GM21390 (cell line): ENCODE measurements at regions not wholly inside any gene's neighbourhood (a gene's known extent, or its start where the extent isn't known, plus 50 kb on each side); places are given as distances from the start of the nearest gene placed in this dataset.
A peak's percentile ranks its signal among the peaks of the same experiment; 100 is the strongest.
"Not testable (repeated sequence)": the region's sequence is repeated elsewhere in the genome, so short reads cannot be mapped to it uniquely, and the experiment has no call there.

Experiments used
- ATAC-seq: cut with Tn5 transposase; IDR thresholded peaks from one replicate; pipeline ENCODE4 v1.9.1; 2021; ENCODE audit not compliant: unreplicated experiment

DNA sequence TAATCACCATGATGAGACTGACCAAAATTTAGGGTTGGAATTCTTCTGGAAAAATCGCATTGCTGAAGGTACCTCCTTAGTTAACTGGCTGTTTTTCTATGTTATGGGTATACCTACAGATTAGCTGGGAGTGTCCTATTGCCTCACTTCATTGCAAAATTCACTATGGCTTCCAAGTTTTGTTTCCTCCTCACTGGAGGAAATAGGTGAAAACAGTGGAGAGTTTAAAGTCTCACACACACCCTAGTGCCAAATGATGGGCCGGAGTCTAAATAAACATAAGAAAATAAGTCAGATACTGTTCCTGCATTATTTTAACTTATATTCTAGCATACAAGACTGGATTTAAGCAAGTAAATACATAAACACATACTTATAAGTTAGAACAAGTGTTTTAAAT, 98.2 kb downstream of the AHR start:
- ATAC-seq: no peak

DNA sequence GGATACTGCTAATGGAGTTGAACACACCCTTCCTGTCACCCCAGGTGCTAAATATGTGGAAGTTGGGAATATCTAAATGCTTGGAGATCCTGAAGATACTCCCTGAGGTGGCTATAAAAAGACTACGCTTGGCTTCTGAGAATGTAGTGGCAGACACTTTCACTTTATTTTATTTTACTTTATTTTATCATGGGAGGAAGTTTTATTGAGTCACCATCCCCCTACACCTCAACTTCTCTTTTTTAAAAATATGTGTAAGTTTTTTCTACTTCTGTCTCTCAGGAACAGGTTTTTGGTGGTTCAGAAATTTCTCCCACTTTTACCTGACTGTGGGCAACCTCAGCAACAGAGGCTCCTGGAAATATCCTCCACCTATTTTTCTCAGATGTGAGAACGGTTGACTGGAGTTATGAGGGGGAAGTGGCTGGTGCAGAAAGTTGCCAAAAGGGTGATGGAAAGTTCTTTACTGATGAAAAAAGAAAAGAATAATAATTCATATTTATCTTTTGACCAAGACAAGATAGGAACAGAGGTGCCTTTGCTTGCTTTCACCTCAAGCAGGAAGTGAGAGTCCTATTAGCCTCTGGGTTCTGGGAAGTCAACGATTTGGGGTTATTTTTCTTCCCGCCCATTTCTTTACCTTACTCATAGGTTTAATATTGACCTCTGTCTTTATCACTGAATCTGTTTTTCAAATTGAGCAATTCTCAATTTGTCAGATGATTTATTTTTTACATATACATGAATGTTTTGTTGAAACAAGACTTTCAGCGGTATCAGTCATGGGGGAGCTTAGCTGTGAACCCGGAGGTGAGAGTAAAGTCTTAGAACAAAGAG, 103.6 kb downstream of the AHR start:
- peak; percentile 71 for ATAC-seq

DNA sequence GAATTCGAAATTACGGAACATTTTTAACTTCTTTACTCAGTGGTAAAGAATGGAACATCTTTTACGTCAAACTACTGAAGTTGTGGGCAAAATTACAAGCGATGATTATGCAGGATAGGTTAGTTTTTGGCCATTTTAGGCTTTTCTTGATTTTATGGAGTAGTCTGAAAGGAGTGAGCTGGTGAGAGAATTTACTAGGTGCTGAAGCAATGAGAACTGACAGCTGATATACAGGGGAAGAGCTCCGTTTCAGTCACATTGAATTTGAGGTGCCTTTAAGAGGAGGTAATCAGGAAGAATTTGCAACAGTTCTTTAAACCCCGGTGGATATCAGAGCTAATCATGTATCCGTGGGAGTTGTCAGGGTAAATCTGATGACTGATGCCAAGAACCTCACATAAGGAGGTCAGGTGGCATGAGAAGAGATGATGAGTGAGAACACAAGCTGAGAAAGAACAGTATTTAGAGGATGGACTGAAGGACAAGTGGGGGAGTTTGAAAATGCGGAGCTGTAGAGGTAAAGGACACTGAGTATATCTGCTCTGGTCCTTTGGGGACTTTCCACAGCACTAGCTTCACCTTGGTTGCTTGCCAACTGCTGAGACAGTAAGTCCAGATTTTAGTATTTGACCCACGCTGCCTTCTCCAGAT, 104.3 kb downstream of the AHR start:
- ATAC-seq: peak; percentile 64

DNA sequence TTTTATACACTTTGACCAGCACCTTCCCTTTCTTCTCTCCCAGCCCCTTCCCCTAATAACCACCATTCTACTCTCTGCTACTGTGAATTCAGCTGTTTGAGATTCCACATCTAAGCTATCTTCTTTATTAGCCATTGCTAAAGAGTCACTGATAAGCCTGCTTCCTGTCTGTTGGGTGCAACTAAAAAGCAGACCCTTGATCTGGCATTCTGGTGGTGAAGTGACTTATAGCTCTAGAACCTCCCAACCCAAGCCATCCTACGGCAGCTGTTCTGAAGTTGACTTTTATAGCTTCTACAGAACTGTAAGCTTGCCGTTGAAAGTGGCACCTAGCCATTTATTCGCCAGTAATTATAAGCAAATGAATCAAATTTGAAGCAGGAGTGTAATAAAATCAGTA, 105.6 kb downstream of the AHR start:
- no peak for ATAC-seq

DNA sequence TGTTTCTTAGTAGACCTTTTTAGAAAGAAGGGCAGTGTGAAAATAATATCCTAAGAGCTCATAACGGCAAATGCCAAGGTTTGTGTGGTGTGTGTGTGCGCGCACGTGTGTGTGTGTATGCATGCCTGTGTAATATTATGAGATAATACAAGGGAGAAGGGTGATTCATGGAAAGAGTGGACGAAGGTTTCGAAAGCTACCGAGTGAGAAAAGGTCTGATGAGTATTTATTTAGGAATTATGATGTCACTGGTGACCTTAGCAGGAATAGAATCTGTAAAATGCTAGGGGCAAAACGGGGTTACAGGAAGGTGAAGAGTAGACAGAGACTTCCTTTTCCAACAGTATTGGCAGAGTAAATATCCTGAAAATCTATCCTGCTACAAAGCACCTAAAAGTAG, 107.3 kb downstream of the AHR start:
- ATAC-seq: no peak

DNA sequence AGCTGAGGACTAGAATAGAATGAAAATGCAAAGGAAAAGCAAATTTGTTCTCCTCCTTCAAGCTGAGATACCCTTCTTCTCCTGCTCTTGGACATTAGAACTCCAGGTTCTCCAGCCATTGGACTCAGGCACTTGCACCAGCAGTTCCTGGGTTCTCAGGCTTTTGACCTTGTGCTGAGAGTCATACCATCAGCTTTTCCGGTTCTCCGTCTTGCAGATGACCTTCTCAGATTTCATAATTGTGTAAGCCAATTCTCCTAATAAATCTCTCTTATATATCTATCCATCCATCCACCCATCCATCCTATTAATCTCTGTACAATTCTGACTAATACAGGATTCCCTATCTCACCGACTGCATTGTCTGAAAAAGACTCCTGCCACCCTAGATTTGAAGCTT, 108.3 kb downstream of the AHR start:
- no peak for ATAC-seq

DNA sequence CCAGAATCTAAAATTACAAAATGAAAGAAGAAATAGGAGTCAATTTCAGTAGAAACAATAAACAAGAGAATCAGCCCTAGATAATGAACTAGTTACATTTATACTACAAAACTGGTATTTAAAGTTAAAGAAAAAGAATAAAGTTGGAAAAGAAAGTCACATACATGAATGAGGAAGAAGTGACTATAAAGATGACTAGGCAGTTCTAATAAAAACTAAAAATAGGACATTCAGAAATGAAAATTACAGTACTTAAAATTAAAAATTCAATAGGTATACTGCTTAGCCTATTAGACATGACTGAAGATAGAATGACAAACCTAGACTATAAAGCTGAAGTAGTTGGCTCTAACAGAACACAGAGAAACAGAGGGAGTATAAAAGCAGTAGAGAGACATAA, 108.8 kb downstream of the AHR start:
- no peak for ATAC-seq

DNA sequence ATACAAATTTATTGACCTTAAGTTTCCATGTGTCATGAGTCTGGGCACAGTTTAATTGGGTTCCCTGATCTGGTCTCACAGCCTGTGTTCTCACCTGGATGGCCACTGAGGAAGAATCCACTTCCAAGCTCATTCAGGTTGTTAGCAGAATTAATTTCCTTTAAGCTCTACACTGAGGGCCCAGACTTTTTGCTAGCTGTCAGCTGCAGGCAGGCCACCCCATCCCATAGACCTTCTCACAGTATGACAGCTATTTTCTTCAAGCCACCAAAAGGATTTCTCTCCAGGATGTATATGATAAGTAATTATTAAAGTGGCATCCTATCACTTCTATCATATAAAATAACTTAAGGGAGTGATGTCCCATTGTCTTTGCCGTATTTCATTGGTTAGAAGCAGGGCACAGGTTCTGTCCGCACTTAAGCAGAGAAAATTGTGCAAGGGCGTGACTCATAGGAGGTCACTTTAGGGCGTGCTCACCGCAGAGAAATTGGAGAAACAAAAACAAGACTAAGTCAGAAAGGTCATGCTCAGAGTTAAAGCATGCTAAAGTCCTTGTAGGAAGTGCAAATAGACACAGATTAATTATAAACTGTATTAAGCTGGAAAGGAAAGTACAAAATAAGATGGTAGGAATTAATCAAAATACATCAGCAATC, 109.9 kb downstream of the AHR start:
- no peak for ATAC-seq

DNA sequence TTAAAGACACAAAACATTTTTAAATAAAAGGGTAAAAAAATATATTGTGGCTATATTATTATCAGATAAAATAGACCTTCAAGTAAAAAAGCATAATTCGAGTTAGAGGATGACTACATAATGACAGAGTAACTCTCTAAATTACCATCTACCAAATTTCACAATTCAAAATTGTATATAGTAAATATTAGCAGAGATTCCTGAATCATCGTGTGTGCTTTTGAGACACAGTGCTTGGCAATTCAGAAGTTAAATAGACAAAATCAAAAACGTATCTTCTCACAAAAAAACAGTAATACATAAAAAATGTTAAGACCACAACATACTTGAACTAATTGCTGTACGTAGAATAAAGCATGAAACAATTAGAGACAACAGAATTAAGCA, 110.4 kb downstream of the AHR start:
- ATAC-seq: no peak

DNA sequence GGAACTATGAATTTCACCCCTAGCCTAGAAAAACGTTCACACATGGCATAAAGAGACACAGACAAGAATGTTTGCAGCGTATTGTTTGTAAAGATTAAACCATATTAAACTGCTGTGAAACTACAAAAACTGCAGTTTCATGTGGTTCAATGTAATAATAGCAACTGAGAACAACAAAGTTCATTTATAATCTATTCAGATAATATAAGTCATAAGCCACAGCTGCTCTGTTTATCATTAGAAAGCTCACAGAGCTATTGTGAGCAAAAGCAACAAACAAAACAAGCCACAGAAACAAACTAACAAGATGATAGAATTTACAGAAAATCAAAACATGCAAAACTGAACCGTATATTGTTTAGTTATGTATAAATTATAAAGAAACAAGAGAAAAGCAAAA, 113.5 kb downstream of the AHR start:
- peak; percentile 68 for ATAC-seq

DNA sequence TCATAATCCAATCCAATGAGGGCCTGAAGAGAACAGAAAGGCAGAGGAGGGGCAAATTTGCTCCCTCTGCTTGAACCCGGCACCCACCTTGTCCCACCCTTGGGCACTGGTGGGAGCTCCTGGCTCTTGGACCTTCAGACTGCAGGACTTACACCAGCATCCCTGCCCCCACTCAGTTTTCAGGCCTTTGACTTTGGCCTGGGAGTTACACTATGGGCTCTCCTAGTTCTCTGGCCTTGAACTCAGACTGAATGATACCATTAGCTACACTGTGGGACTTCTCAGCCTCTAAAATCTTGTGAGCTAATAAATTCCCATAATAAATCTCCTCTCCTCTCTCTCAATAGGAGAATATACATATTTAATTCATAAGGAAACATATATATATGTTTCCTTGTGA, 114.4 kb downstream of the AHR start:
- no peak for ATAC-seq

DNA sequence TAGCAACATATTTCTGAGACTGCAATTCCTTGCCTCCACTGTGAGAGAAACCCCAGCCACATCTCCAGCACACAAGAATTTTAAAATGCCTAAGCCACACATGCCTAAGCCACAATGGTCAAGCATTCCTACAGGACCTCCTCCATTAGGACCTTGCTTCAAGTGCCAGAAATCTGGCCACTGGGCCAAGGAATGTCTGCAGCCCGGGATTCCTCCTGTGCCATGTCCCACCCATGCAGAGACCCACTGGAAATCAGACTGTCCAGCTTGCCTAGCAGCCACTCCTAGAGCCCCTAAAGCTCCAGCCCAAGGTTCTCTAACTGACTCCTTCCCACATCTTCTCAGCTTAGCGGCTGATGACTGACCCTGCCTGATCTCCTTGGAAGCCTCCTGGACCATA, 117.5 kb downstream of the AHR start:
- no peak for ATAC-seq

DNA sequence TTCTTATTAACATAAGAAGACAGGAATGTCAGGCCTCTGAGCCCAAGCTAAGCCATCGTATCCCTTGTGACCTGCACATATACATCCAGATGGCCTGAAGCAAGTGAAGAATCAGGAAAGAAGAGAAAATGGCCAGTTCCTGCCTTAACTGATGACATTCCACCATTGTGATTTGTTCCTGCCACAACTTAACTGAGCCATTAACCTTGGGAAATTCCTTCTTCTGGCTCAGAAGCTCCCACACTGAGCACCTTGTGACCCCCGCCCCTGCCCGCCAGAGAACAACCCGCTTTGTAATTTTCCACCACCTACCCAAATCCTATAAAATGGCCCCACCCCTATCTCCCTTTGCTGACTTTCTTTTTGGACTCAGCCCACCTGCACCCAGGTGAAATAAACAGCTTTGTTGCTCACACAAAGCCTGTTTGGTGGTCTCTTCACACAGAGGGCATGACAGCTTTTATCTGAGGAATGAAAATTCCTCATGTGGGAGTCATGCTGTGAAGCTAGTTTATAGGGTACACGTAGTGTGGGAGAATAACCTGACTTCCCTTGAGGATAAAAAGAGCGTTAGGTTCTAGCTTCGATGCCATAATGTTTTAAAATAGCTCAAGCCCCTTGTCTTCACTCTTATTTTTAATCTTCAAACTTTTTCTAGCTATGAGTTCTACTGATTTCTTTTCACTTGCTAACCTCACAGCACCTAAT, 122.0 kb downstream of the AHR start:
- ATAC-seq: not testable (repeated sequence)

DNA sequence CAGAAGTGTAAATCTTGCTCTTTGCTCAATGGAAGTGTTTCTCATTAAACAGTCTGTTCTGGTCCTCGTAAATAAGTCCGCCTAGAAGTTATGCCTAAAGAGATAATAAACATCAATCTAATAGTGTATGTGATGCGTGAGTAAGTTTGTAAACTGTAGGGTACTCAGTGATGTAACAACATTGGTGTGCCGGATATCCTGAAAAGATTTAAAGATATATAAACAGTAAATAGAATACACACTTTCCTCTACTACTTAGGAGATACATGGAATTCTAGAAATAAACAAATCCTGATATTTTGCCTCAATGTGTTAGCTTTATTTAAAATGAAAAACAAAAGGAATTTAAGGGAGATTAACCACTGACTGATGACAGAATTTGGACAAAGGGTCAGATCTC, 123.5 kb downstream of the AHR start:
- no peak for ATAC-seq

DNA sequence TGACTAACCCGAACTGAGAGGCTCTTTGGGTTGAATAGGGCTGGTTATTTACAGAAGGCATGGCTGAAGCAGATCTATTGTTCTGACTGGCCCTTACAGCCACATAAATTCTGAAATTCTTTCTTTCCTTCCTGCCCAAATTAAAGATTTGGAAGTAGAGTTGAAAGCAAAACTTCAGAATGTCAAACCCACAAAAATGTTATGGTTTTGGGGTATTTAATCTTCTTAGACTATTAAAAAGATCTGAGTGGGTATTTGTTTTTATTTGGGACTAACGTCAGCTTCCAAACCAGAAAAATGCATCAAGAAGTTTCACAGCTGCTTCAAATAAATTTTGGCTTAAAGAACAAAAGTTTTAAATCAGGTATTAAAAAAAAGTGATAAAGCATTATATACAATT, 124.5 kb downstream of the AHR start:
- ATAC-seq: no peak

DNA sequence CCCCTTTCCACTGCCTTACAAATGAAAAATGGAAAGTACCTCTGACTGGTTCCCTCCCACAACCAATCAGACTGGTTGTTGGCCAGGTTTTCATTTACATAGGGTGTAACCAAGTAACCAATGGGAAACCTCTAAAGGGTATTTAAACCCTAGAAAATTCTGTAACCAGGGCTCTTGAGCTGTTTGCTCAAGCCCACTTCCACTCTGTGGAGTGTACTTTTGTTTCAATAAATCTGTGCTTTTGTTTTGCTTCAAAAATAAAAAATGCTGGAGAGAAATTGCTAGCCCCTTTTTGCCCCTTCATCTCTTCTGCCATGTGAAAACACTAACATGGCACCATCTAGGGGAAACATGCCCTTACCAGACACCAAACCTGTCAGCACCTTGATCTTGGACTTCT, 129.5 kb downstream of the AHR start:
- no peak for ATAC-seq

DNA sequence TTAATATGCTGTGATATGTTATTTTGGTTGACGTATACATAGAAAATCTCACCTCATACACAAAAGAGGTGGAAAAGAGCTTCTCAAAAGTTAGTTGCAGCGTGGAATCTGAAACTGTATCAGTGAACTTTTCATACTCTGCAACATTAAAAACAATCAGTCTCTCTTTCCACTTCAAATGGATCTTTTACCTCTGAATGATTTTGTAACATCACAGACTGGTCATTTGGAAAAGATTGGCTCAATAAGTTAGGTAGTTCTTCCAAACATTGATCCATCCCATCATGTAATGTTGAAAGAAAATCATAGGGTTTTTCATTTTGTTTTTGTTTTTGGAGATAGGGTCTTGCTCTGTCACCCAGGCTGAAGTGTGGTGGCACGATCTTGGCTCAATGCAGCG, 131.1 kb downstream of the AHR start:
- no peak for ATAC-seq

DNA sequence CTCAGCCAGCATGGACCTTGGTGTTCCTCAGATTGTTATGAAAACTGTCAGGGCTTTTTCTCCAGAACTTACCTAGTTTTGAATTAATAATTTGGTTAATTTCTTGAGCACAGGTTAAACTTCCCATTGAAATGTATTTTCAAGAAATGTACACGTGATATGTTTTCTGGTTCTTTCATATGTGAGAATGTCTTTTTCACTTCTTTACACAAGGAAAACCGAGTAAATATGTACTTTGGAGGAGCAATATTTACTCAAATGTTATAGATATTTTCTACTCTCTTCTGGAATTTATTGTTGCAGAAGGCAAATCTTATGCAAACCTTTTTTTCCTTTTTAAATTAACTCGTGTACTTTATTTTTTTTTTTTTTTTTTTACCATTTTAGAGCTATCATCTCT, 134.3 kb downstream of the AHR start:
- no peak for ATAC-seq

DNA sequence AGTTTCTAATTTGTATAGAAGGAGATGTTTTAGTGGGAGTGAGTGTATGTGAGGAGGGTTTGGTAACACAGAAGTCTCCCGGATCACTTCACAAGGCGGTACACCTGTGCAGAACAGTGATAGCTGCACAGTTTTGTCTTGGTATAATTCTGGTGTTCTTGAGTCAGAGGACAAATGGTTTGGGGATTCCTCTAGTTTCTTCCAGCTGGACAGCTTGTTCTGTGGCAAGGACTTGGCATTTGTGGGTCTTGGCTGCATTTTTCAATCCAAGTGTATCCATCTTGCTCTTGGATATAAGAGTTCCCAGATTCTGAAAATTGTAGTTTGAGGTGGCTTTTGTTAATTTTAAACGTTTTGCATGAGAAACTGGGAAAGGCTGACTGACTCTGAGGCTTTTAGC, 135.7 kb downstream of the AHR start:
- no peak for ATAC-seq

DNA sequence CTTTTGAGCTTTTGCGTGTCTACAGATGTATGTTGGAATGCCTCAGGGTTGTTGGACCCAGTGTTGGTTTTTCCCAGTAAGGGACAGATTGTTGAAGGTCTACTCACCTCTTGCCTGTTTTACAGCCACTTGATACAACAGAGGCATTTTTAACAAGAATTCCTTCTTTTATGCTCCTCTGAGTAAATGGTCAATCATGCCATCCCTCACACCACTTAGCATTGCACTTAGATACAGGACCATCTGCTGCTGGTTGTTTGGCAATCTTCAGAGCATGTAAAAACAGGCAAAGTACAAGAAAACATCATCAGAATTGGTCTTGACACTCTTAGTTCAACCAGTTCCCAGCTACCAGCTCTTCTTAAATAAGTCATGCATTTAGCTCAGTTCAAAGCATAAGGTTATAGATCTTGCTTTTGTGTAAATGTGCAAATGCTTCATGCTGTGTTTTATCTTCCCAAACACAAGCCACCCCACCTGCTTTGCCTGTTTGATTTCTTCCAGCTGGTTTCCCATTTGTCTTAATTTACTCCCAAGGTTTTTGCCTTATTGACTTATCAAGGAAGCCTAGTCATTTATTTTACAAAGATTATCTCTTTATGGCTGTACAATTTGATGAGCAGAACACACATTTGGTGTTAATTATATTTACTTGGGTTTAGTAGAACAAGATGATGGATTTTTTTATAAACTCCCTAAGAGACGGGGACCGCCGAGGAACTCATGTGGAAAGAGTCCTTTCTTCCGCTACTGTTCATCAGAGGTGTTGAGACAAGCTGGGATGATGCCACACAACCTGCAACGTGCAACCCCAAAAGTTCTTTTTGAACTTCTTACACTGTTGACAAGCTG, 136.6 kb downstream of the AHR start:
- ATAC-seq: no peak

DNA sequence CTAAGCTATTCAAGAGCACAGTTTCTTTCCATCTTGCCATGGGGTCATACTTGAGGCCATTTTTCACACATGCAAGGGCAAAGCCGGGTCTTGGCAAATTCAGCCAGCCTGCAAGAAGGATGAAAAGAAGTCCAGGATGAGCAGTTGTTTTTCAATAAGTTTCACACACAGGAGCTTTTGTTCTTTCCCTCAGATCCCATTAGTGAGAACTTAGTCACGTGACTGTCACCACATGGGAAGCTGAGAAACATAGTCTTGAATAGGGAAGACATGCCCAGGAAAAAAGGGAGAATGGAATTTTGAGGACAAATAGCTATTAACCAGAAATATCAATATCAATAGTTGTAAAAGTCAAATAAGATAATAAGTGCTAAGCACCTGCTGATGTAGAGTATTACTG, 137.7 kb downstream of the AHR start:
- no peak for ATAC-seq
